ENCODE measurements at regions not wholly inside any gene's neighbourhood (a gene's known extent, or its start where the extent isn't known, plus 50 kb on each side); places are given as distances from the start of the nearest gene placed in this dataset.

- Histone ChIP-seq H3K27me3 (replicated peaks in 1 of 4; ENCODE audit: control insufficient read depth in 3 of 4, extremely low read depth in 1 of 4, insufficient read depth in 3 of 4, low read length in 3 of 4) (no peaks in the 10 kb centered on the region; a peak in 2 of 7 replicates), H2BK120ac (replicated peaks; ENCODE audit: low read depth, low read length) (no peak overlapping the region), H3K4ac (replicated peaks; ENCODE audit: insufficient read length, low read depth, low read length) (no peak overlapping the region), H3K23me2 (ENCODE audit: low read depth, low read length) (no peaks in the 10 kb centered on the region), H3K18ac (ENCODE audit: extremely low read depth, low read length) (no peak overlapping the region), H3K79me1 (ENCODE audit: low read depth, low read length) (no peaks in the 10 kb centered on the region), H4K91ac (replicated peaks; ENCODE audit: insufficient read length, low read length) (no peak overlapping the region), H2BK12ac (ENCODE audit: low read depth, low read length) (no peak overlapping the region), H3K14ac (ENCODE audit: insufficient read length) (no peak overlapping the region), H2BK5ac (ENCODE audit: low read depth, low read length) (no peak overlapping the region), H4K5ac (ENCODE audit: insufficient read length, low read depth, low read length) (no peak overlapping the region), H4K20me1 (replicated peaks in 1 of 2; ENCODE audit: control insufficient read depth in 1 of 2, insufficient read depth in 2 of 2, low read length in 2 of 2) (no peaks in the 10 kb centered on the region), H3K4me2 (ENCODE audit: insufficient read depth in 1 of 2, low read depth in 2 of 2, low read length in 2 of 2) (no peak overlapping the region), H3K9me3 (ENCODE audit: insufficient read depth in 2 of 2, low read depth in 1 of 2, low read length in 1 of 2) (no peaks in the 10 kb centered on the region), H3K23ac (ENCODE audit: insufficient read length) (no peak overlapping the region), H3K79me2 (ENCODE audit: control insufficient read depth in 1 of 2, insufficient read depth in 2 of 2, low read length in 2 of 2) (no peaks in the 10 kb centered on the region), H3K9ac (replicated peaks in 1 of 4; ENCODE audit: extremely low read depth in 1 of 4, low read depth in 3 of 4, low read length in 3 of 4) (no peak overlapping the region), H2BK15ac (ENCODE audit: low read length) (no peak overlapping the region), H2AK5ac (ENCODE audit: low read depth, low read length) (no peak overlapping the region), H3K27ac (ENCODE audit: low read depth, low read length) (no peak overlapping the region), H2AFZ (ENCODE audit: low read length) (no peak overlapping the region), H3K36me3 (ENCODE audit: control insufficient read depth in 2 of 4, insufficient read depth in 4 of 4, low read length in 3 of 4) (no peaks in the 10 kb centered on the region), H3K4me1 (replicated peaks in 1 of 4; ENCODE audit: control insufficient read depth in 3 of 4, insufficient read depth in 4 of 4, low read length in 3 of 4) (peaks cover 4 to 8% (median 5%) of the 10 kb centered on the region in 4 experiments), H3K56ac (replicated peaks; ENCODE audit: insufficient read length, low read depth, low read length) (no peak overlapping the region), H3K4me3 (ENCODE audit: extremely low read depth in 1 of 4, insufficient read depth in 2 of 4, low read depth in 3 of 4, low read length in 4 of 4) (no peak overlapping the region), H2BK20ac (ENCODE audit: low read length) (no peak overlapping the region), H4K8ac (ENCODE audit: extremely low read depth, insufficient read depth, low read length) (no peak overlapping the region)
- WGBS, 2 experiments (ENCODE audit: extremely low coverage in 1 of 2, insufficient coverage in 1 of 2, insufficient read length in 1 of 2, insufficient replicate concordance in 2 of 2, low coverage in 1 of 2, low lambda C conversion rate in 2 of 2, missing lambda C conversion rate in 1 of 2), result 96% methylated on average over 4 of the region's 4 CpGs; no CpG with 5 or more reads in 1 of the 2 experiments
- FAIRE-seq (no peak), DNase-seq (ENCODE audit: low read depth in 1 of 2, low spot score in 2 of 2) (no peak)
- POLR2A ChIA-PET (ENCODE audit: partially characterized antibody), result interaction anchor here (0.6 kb wide), 2 partner anchors 43 to 1053 kb away, joined by 3 read pairs; no protein-coding TSS in a partner anchor
- CTCF ChIA-PET (ENCODE audit: partially characterized antibody), result interaction anchor here (0.8 to 0.9 kb wide), 3 partner anchors 74 to 126 kb away, joined by 3 read pairs; no protein-coding TSS in a partner anchor
- TF ChIP-seq CTCF (IDR thresholded peaks at IDR 0.05; ENCODE audit: control extremely low read depth in 1 of 3, insufficient read depth in 1 of 3, low read depth in 1 of 3, low read length in 3 of 3) (no peak), POU5F1 (IDR thresholded peaks at IDR 0.05; ENCODE audit: low read depth, low read length) (no peak), CHD1 (IDR thresholded peaks at IDR 0.05; ENCODE audit: low read depth, low read length) (no peak), TEAD4 (IDR thresholded peaks at IDR 0.05; ENCODE audit: low read depth, low read length) (no peak), SAP30 (IDR thresholded peaks at IDR 0.05; ENCODE audit: insufficient read depth, insufficient replicate concordance, low read length) (no peak), POLR2AphosphoS5 (IDR thresholded peaks at IDR 0.05; ENCODE audit: low read depth, low read length) (no peak), RFX5 (IDR thresholded peaks at IDR 0.05; ENCODE audit: borderline replicate concordance, low read depth, low read length) (no peak), RBBP5 (IDR thresholded peaks at IDR 0.05; ENCODE audit: borderline replicate concordance, low read depth, low read length) (no peak), FOSL1 (IDR thresholded peaks at IDR 0.05; ENCODE audit: insufficient read depth, low read depth, low read length) (no peak), JUN (IDR thresholded peaks at IDR 0.05; ENCODE audit: low read depth, low read length) (no peak), GABPA (IDR thresholded peaks at IDR 0.05; ENCODE audit: borderline replicate concordance, insufficient read depth, low read length) (no peak), KDM5A (IDR thresholded peaks at IDR 0.05; ENCODE audit: low read length) (no peak)
These were observed 66.9 kb upstream of the DOCK1 start for GRCh38 chr10:126838316-126838715.

Measured in H1 (cell line).